ENCODE measurements at regions not wholly inside any gene's neighbourhood (a gene's known extent, or its start where the extent isn't known, plus 50 kb on each side); places are given as distances from the start of the nearest gene placed in this dataset.

- H3K9me3 ChIP-seq (replicated peaks; ENCODE audit: control insufficient read depth, insufficient read depth, low read length) = no peaks in the 10 kb centered on the region
- no peaks in the 10 kb centered on the region for H3K4me1 ChIP-seq (ENCODE audit: control insufficient read depth, extremely low read depth, insufficient read depth, low read length)
- no peaks in the 10 kb centered on the region for H3K36me3 ChIP-seq (ENCODE audit: control insufficient read depth in 2 of 2, extremely low read depth in 1 of 2, insufficient read depth in 2 of 2, low read length in 2 of 2)
- H3K27ac ChIP-seq (ENCODE audit: insufficient read depth, low read depth, low read length) = no peak overlapping the region
- intact Hi-C loops (cut with micrococcal nuclease) = no loop called here
- no peaks in the 10 kb centered on the region for H4K20me1 ChIP-seq (replicated peaks; ENCODE audit: control insufficient read depth, extremely low read depth, insufficient read depth, low read length)
- no peaks in the 10 kb centered on the region for H3K27me3 ChIP-seq (ENCODE audit: control insufficient read depth in 2 of 2, insufficient read depth in 2 of 2, low read length in 2 of 2)
- H2AFZ ChIP-seq (ENCODE audit: low read depth, low read length) = no peak overlapping the region
- no peak overlapping the region for H3K4me2 ChIP-seq (ENCODE audit: insufficient read depth, low read length)
- no peak overlapping the region for H3K4me3 ChIP-seq (replicated peaks in 1 of 3; ENCODE audit: insufficient read depth in 1 of 3, low read depth in 1 of 3, low read length in 3 of 3)
- dilution Hi-C loops (cut with MboI; ENCODE audit: extremely low pct_ligation_motif_present, low sequenced_read_pairs) = no loop called here
- ChIA-PET POLR2A (no interaction called here), CTCF (interaction anchor here (1.1 kb wide), 1 partner anchor 19 kb away, joined by 4 read pairs; no protein-coding TSS in a partner anchor)
- TF ChIP-seq POLR2A (IDR thresholded peaks at IDR 0.05; ENCODE audit: low read depth, low read length) = no peak
- no peak for TF ChIP-seq GATA2 (IDR thresholded peaks at IDR 0.05; ENCODE audit: insufficient read depth, insufficient read length, low read depth, low read length)
- no peak for TF ChIP-seq JUN (IDR thresholded peaks at IDR 0.05; ENCODE audit: borderline replicate concordance, insufficient read depth, insufficient read length, low read depth)
- no peak for TF ChIP-seq MYC (IDR thresholded peaks at IDR 0.05; ENCODE audit: low read depth, low read length)
- TF ChIP-seq POLR2AphosphoS5 (IDR thresholded peaks at IDR 0.05; ENCODE audit: insufficient read depth, low read depth, low read length) = no peak
- TF ChIP-seq EZH2 (IDR thresholded peaks at IDR 0.05; ENCODE audit: borderline replicate concordance, low read depth, low read length, severe bottlenecking) = no peak
- TF ChIP-seq CTCF (IDR thresholded peaks at IDR 0.05; ENCODE audit: extremely low read depth in 1 of 2, insufficient read depth in 1 of 2, low read depth in 1 of 2, low read length in 2 of 2) = no peak
- no peak for TF ChIP-seq MAX (IDR thresholded peaks at IDR 0.05; ENCODE audit: insufficient read depth, insufficient read length)
- FAIRE-seq = no peak
- no peaks in the 10 kb centered on the region for H3K79me2 ChIP-seq (ENCODE audit: control insufficient read depth, insufficient read depth, low read length)
- no TSS peak for BruUV-seq (replicated peaks)
- H3K9ac ChIP-seq (replicated peaks; ENCODE audit: extremely low read depth, insufficient read depth, low read length) = no peak overlapping the region
- H3K9me1 ChIP-seq (replicated peaks; ENCODE audit: control insufficient read depth, extremely low read depth, insufficient read depth, low read length) = no peaks in the 10 kb centered on the region
- DNase-seq (ENCODE audit: low read depth, low spot score) = no peak
Measured at GRCh38 chr13:36553491-36553890, 120.3 kb upstream of the SERTM1 start.
